ENCODE measurements at regions not wholly inside any gene's neighbourhood (a gene's known extent, or its start where the extent isn't known, plus 50 kb on each side); places are given as distances from the start of the nearest gene placed in this dataset.

DNA sequence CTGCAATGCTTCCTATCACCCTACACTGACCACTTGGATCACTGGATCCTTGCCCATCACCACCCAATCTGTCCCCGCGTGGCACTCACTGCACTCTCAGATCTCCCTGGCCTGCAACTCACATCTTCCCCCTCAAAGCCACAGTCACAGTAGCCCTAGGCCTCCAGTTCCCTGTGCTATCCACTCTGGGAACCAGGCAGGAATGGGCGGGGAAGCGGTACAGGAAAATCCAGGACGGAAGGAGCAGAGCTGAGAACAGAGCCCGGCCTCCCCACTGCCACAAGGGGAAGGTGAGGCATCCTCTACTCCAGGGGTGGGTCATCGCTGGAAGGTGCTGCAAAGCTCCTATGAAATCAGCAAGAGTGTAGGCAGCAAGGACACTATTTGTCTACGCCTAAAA lies 102.6 kb downstream of the ESM1 start:
- Mint-ChIP-seq H3K36me3 (ENCODE audit: low read depth) (peaks cover 31% of the 10 kb centered on the region), H3K27ac (no peak overlapping the region), H3K4me1 (peaks cover 28% of the 10 kb centered on the region), H3K4me3 (peak overlapping the region; percentile 88), H3K9me3 (peaks cover 37% of the 10 kb centered on the region), H3K27me3 (ENCODE audit: insufficient read depth, low read depth, poor library complexity) (peaks cover 21% of the 10 kb centered on the region)
- no peaks in the 10 kb centered on the region for H3F3A ChIP-seq (replicated peaks; ENCODE audit: low read depth)
- peaks cover 7% of the 10 kb centered on the region; the same call in 1 of the 2 replicates for H3K36me3 ChIP-seq (ENCODE audit: insufficient read depth)
- no peaks in the 10 kb centered on the region for H4K20me1 ChIP-seq (replicated peaks; ENCODE audit: insufficient read depth)
- ATAC-seq (peak; percentile 8; the same call in 1 of the 3 replicates), DNase-seq (ENCODE audit: low spot score) (no peak)
- H3K4me3 ChIP-seq, result peak overlapping the region; percentile 70
- peak overlapping the region; percentile 67 for H2AFZ ChIP-seq
- TF ChIP-seq, protein P1, sequence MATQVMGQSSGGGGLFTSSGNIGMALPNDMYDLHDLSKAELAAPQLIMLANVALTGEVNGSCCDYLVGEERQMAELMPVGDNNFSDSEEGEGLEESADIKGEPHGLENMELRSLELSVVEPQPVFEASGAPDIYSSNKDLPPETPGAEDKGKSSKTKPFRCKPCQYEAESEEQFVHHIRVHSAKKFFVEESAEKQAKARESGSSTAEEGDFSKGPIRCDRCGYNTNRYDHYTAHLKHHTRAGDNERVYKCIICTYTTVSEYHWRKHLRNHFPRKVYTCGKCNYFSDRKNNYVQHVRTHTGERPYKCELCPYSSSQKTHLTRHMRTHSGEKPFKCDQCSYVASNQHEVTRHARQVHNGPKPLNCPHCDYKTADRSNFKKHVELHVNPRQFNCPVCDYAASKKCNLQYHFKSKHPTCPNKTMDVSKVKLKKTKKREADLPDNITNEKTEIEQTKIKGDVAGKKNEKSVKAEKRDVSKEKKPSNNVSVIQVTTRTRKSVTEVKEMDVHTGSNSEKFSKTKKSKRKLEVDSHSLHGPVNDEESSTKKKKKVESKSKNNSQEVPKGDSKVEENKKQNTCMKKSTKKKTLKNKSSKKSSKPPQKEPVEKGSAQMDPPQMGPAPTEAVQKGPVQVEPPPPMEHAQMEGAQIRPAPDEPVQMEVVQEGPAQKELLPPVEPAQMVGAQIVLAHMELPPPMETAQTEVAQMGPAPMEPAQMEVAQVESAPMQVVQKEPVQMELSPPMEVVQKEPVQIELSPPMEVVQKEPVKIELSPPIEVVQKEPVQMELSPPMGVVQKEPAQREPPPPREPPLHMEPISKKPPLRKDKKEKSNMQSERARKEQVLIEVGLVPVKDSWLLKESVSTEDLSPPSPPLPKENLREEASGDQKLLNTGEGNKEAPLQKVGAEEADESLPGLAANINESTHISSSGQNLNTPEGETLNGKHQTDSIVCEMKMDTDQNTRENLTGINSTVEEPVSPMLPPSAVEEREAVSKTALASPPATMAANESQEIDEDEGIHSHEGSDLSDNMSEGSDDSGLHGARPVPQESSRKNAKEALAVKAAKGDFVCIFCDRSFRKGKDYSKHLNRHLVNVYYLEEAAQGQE (IDR thresholded peaks at IDR 0.05; ENCODE audit: unreplicated experiment), result no peak
- TF ChIP-seq POLR2AphosphoS5 (IDR thresholded peaks at IDR 0.05; ENCODE audit: low read depth) (no peak), EZH2 (IDR thresholded peaks at IDR 0.05; ENCODE audit: low read depth, unreplicated experiment) (no peak), ZNF114 (CRISPR knock-in tag; IDR thresholded peaks at IDR 0.05) (no peak), EZH2phosphoT487 (IDR thresholded peaks at IDR 0.05; ENCODE audit: unreplicated experiment) (no peak), STAT1 (IDR thresholded peaks at IDR 0.05; ENCODE audit: unreplicated experiment) (no peak), ZNF331 (CRISPR knock-in tag; IDR thresholded peaks at IDR 0.05; ENCODE audit: low read depth) (no peak), CREB1 (CRISPR knock-in tag; IDR thresholded peaks at IDR 0.05; ENCODE audit: low read depth) (no peak), NANOG (IDR thresholded peaks at IDR 0.05; ENCODE audit: borderline replicate concordance) (no peak)
- TF ChIP-seq, protein P2, sequence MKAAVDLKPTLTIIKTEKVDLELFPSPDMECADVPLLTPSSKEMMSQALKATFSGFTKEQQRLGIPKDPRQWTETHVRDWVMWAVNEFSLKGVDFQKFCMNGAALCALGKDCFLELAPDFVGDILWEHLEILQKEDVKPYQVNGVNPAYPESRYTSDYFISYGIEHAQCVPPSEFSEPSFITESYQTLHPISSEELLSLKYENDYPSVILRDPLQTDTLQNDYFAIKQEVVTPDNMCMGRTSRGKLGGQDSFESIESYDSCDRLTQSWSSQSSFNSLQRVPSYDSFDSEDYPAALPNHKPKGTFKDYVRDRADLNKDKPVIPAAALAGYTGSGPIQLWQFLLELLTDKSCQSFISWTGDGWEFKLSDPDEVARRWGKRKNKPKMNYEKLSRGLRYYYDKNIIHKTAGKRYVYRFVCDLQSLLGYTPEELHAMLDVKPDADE (IDR thresholded peaks at IDR 0.05), result no peak
- TF ChIP-seq, protein P3, sequence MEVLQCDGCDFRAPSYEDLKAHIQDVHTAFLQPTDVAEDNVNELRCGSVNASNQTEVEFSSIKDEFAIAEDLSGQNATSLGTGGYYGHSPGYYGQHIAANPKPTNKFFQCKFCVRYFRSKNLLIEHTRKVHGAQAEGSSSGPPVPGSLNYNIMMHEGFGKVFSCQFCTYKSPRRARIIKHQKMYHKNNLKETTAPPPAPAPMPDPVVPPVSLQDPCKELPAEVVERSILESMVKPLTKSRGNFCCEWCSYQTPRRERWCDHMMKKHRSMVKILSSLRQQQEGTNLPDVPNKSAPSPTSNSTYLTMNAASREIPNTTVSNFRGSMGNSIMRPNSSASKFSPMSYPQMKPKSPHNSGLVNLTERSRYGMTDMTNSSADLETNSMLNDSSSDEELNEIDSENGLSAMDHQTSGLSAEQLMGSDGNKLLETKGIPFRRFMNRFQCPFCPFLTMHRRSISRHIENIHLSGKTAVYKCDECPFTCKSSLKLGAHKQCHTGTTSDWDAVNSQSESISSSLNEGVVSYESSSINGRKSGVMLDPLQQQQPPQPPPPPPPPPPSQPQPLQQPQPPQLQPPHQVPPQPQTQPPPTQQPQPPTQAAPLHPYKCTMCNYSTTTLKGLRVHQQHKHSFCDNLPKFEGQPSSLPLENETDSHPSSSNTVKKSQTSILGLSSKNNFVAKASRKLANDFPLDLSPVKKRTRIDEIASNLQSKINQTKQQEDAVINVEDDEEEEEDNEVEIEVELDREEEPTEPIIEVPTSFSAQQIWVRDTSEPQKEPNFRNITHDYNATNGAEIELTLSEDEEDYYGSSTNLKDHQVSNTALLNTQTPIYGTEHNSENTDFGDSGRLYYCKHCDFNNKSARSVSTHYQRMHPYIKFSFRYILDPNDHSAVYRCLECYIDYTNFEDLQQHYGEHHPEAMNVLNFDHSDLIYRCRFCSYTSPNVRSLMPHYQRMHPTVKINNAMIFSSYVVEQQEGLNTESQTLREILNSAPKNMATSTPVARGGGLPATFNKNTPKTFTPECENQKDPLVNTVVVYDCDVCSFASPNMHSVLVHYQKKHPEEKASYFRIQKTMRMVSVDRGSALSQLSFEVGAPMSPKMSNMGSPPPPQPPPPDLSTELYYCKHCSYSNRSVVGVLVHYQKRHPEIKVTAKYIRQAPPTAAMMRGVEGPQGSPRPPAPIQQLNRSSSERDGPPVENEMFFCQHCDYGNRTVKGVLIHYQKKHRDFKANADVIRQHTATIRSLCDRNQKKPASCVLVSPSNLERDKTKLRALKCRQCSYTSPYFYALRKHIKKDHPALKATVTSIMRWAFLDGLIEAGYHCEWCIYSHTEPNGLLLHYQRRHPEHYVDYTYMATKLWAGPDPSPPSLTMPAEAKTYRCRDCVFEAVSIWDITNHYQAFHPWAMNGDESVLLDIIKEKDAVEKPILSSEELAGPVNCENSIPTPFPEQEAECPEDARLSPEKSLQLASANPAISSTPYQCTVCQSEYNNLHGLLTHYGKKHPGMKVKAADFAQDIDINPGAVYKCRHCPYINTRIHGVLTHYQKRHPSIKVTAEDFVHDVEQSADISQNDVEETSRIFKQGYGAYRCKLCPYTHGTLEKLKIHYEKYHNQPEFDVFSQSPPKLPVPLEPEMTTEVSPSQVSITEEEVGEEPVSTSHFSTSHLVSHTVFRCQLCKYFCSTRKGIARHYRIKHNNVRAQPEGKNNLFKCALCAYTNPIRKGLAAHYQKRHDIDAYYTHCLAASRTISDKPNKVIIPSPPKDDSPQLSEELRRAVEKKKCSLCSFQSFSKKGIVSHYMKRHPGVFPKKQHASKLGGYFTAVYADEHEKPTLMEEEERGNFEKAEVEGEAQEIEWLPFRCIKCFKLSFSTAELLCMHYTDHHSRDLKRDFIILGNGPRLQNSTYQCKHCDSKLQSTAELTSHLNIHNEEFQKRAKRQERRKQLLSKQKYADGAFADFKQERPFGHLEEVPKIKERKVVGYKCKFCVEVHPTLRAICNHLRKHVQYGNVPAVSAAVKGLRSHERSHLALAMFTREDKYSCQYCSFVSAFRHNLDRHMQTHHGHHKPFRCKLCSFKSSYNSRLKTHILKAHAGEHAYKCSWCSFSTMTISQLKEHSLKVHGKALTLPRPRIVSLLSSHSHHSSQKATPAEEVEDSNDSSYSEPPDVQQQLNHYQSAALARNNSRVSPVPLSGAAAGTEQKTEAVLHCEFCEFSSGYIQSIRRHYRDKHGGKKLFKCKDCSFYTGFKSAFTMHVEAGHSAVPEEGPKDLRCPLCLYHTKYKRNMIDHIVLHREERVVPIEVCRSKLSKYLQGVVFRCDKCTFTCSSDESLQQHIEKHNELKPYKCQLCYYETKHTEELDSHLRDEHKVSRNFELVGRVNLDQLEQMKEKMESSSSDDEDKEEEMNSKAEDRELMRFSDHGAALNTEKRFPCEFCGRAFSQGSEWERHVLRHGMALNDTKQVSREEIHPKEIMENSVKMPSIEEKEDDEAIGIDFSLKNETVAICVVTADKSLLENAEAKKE (CRISPR knock-in tag; IDR thresholded peaks at IDR 0.05), result no peak
- TF ChIP-seq, protein P4, sequence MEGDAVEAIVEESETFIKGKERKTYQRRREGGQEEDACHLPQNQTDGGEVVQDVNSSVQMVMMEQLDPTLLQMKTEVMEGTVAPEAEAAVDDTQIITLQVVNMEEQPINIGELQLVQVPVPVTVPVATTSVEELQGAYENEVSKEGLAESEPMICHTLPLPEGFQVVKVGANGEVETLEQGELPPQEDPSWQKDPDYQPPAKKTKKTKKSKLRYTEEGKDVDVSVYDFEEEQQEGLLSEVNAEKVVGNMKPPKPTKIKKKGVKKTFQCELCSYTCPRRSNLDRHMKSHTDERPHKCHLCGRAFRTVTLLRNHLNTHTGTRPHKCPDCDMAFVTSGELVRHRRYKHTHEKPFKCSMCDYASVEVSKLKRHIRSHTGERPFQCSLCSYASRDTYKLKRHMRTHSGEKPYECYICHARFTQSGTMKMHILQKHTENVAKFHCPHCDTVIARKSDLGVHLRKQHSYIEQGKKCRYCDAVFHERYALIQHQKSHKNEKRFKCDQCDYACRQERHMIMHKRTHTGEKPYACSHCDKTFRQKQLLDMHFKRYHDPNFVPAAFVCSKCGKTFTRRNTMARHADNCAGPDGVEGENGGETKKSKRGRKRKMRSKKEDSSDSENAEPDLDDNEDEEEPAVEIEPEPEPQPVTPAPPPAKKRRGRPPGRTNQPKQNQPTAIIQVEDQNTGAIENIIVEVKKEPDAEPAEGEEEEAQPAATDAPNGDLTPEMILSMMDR (conservative IDR thresholded peaks at IDR 0.05; ENCODE audit: low read depth in 2 of 2), result no peak
- peaks cover 37% of the 10 kb centered on the region for H3K27me3 ChIP-seq (ENCODE audit: insufficient read depth)
- peaks cover 3% of the 10 kb centered on the region; the same call in 1 of the 2 replicates for H3K9me2 ChIP-seq (ENCODE audit: insufficient read depth)
- no peaks in the 10 kb centered on the region for H3K79me2 ChIP-seq (replicated peaks; ENCODE audit: insufficient read depth)
- H3K4me2 ChIP-seq, result peak overlapping the region; percentile 76
- H3K27ac ChIP-seq (ENCODE audit: low read depth), result no peak overlapping the region
- peaks cover 15% of the 10 kb centered on the region for H3K4me1 ChIP-seq (ENCODE audit: insufficient read depth)

Data from GM23338 (cell line).